Neural crest cell (in vitro differentiated cells): ENCODE measurements at regions not wholly inside any gene's neighbourhood (a gene's known extent, or its start where the extent isn't known, plus 50 kb on each side); places are given as distances from the start of the nearest gene placed in this dataset.

ENCODE experiments used
- DNase-seq: peaks from one replicate; pipeline ENCODE4 v3.0.0; 2021; ENCODE audit warnings: low read depth, mixed read lengths, low spot score
- H3K27ac Mint-ChIP-seq: one replicate; pipeline ENCODE4 v1.8.0; 2021; ENCODE audit warnings: mild to moderate bottlenecking, mixed read lengths; ENCODE audit not compliant: unreplicated experiment
- H3K27me3 Mint-ChIP-seq: 2 replicates; pipeline ENCODE4 v1.8.0; 2021; ENCODE audit warnings: low read depth, mild to moderate bottlenecking, mixed read lengths
- H3K36me3 Mint-ChIP-seq: 2 replicates; pipeline ENCODE4 v1.8.0; 2021; ENCODE audit warnings: low read depth, mild to moderate bottlenecking, mixed read lengths
- H3K4me1 Mint-ChIP-seq: 2 replicates; pipeline ENCODE4 v1.8.0; 2021; ENCODE audit warnings: mixed read lengths
- H3K4me3 Mint-ChIP-seq: one replicate; pipeline ENCODE4 v1.8.0; 2021; ENCODE audit warnings: mild to moderate bottlenecking, mixed read lengths
- H3K9me3 Mint-ChIP-seq: 2 replicates; pipeline ENCODE4 v1.8.0; 2021; ENCODE audit warnings: mixed read lengths
- TF ChIP-seq, protein P1 (sequence below): fragments of 200-600 bp; sonication (generic); conservative IDR thresholded peaks from 2 replicates; pipeline ENCODE4 v1.5.0; 2021; ENCODE audit warnings: antibody characterized with exemption, mild to moderate bottlenecking

DNA sequence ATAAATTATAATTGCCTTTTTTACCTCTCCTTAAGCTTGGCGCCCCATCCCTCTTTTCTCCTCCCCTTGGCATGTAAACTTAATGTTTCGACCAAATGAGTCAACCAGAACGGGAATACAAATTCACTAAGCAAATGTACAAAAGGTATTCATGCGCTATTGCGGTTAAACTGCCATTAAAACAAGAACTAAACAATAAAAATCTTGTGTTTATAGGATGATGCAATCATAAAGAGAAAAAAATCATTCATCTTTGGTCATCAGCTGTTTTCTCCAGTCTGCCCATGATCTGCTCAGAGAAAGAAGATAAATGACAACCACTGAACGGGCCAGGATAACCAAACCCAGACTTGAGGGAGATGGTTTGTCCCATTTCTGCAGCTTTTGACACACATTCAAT lies 534.2 kb upstream of the PLXNA2 start:
- no peaks in the 10 kb centered on the region for H3K27me3 Mint-ChIP-seq
- no peaks in the 10 kb centered on the region for H3K36me3 Mint-ChIP-seq
- TF ChIP-seq, protein P1, sequence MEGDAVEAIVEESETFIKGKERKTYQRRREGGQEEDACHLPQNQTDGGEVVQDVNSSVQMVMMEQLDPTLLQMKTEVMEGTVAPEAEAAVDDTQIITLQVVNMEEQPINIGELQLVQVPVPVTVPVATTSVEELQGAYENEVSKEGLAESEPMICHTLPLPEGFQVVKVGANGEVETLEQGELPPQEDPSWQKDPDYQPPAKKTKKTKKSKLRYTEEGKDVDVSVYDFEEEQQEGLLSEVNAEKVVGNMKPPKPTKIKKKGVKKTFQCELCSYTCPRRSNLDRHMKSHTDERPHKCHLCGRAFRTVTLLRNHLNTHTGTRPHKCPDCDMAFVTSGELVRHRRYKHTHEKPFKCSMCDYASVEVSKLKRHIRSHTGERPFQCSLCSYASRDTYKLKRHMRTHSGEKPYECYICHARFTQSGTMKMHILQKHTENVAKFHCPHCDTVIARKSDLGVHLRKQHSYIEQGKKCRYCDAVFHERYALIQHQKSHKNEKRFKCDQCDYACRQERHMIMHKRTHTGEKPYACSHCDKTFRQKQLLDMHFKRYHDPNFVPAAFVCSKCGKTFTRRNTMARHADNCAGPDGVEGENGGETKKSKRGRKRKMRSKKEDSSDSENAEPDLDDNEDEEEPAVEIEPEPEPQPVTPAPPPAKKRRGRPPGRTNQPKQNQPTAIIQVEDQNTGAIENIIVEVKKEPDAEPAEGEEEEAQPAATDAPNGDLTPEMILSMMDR, result no peak
- peaks cover 3% of the 10 kb centered on the region for H3K9me3 Mint-ChIP-seq
- H3K27ac Mint-ChIP-seq, result no peak overlapping the region
- H3K4me3 Mint-ChIP-seq, result no peak overlapping the region
- H3K4me1 Mint-ChIP-seq, result no peaks in the 10 kb centered on the region
- no peak for DNase-seq

DNA sequence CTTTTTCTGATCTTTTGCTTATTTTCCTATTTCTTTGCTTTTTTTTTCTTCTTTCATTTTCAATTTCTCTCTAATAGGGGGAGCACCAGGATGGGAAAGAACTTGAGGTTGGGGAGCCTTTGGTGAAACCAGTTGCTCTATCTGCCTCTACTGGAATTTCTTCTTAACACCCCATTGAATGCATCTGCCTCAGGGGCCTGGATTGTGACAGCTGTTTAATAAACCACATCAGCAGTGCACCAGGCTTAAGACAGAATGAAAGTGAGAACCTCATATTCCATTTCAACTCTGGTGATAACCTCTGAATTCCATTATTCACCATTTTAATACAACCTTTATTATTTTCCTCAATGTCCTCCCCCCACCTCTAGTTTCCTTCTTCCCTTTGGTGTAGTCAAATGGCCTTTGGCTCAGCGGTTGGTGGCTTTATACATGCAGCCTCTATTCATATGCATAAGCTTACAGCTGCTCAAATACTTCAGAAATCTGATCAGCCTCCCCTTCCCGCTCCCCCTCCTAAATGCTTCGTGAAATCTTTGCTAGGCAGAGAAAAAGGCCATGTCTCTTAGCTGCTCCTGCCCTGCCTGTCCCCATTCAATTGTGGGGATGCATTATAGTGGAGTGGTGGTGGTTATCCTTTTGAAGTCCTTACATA lies 537.3 kb upstream of the PLXNA2 start:
- H3K4me3 Mint-ChIP-seq, result no peak overlapping the region
- peaks cover 3% of the 10 kb centered on the region for H3K9me3 Mint-ChIP-seq
- H3K27ac Mint-ChIP-seq, result no peak overlapping the region
- H3K27me3 Mint-ChIP-seq, result no peaks in the 10 kb centered on the region
- H3K4me1 Mint-ChIP-seq, result no peaks in the 10 kb centered on the region
- TF ChIP-seq, protein P1, result no peak
- no peaks in the 10 kb centered on the region for H3K36me3 Mint-ChIP-seq
- DNase-seq, result no peak

DNA sequence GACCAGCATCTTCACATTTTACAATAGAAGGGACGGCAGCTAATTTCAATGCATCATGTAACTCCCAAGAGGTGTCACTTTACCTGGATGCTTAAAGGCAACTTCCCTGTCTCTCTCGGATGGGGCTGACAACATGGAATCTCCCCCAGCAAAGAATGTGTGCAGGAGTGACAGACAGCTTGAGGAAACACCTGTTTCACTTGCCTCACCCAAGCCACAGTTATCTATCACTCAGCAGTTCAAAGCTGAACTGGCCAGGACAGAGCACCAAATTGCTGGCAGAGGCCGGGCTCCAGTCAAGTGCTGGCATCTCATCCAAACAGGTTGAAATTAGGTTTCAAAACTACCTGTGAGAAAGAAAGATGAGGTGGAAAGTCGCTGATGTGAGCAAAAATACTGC lies 538.0 kb upstream of the PLXNA2 start:
- TF ChIP-seq, protein P1, result no peak
- no peak for DNase-seq
- no peak overlapping the region for H3K4me3 Mint-ChIP-seq
- no peaks in the 10 kb centered on the region for H3K9me3 Mint-ChIP-seq
- H3K27ac Mint-ChIP-seq, result no peak overlapping the region
- no peaks in the 10 kb centered on the region for H3K27me3 Mint-ChIP-seq
- no peaks in the 10 kb centered on the region for H3K36me3 Mint-ChIP-seq
- H3K4me1 Mint-ChIP-seq, result no peaks in the 10 kb centered on the region

DNA sequence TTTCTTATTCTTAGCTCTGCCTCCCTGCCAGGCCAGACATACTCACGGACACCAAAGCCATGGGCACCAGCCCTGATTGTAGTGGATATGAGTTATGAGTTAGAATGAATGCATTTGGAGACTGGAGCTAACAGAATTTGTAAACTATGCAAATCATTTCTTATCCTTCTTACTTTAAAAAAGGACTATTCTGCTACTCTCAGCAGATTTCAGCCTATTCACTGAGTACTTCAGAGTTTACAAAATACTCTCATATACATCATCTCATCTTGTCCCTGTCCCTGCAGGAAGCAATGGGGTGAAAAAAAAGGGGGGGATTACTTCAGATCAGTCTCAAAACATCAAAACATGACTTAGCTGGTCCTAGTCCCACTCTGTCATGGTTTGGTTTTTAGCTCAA lies 541.4 kb upstream of the PLXNA2 start:
- Mint-ChIP-seq H3K27ac (no peak overlapping the region), H3K4me3 (no peak overlapping the region), H3K36me3 (no peaks in the 10 kb centered on the region), H3K27me3 (no peaks in the 10 kb centered on the region), H3K4me1 (no peaks in the 10 kb centered on the region), H3K9me3 (no peaks in the 10 kb centered on the region)
- TF ChIP-seq, protein P1, result no peak
- DNase-seq, result no peak

DNA sequence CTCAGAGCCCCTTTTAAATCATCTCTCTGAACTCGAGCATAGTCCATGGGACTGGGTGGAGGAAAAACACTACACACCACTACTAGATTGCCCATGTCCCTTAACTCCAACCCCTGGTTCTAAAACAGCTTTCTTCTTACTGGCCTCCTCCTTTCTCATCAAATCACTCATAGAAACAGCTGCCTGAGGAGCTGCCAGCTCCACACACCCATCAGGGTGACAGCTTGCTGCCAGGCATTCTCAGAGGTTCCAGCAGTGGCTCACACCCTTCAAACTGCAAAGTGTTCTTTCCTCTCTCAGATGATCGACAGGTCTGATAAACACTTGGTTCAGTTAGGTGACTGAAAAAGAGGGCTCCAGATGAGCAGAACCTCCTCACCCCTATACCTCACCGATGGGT lies 543.0 kb upstream of the PLXNA2 start:
- H3K36me3 Mint-ChIP-seq, result no peaks in the 10 kb centered on the region
- peaks cover 3% of the 10 kb centered on the region for H3K9me3 Mint-ChIP-seq
- no peaks in the 10 kb centered on the region for H3K4me1 Mint-ChIP-seq

More for the DNA sequence above, 543.0 kb upstream of the PLXNA2 start:
- Mint-ChIP-seq H3K27me3 (no peaks in the 10 kb centered on the region), H3K27ac (peak overlapping the region; percentile 94), H3K4me3 (no peak overlapping the region)
- TF ChIP-seq, protein P1, result no peak
- DNase-seq, result no peak
